Panc1 (cell line): ENCODE measurements at regions not wholly inside any gene's neighbourhood (a gene's known extent, or its start where the extent isn't known, plus 50 kb on each side); places are given as distances from the start of the nearest gene placed in this dataset.

Experiments used
- ATAC-seq: fragments of 200-7000 bp; cut with Tn5 transposase; 2 replicates; pipeline ENCODE4 v1.9.1; 2020; ENCODE audit warnings: mild to moderate bottlenecking, moderate library complexity
- BruUV-seq: library from RNA; stranded (reverse); fragments of 400-500 nt; replicated peaks from 2 replicates; lab custom pipeline; 2021; lab: Mats Ljungman, UMichigan
- CTCF ChIA-PET: fragments of 300-600 bp; sonication (Branson Sonifier 250); formaldehyde crosslinking; loops from one replicate; lab custom pipeline; 2022; ENCODE audit warnings: antibody characterized with exemption; lab: Charles Lee
- POLR2A ChIA-PET: fragments of 300-600 bp; sonication (Branson Sonifier 250); formaldehyde crosslinking; loops from one replicate; lab custom pipeline; 2022; ENCODE audit warnings: antibody characterized with exemption; lab: Charles Lee
- DNase-seq: peaks from one replicate; pipeline ENCODE4 v3.0.0-alpha.2; 2010; ENCODE audit warnings: low read depth, low spot score
- H3K27ac ChIP-seq: 2 replicates; pipeline ENCODE4 v1.5.1; 2011; ENCODE audit warnings: mild to moderate bottlenecking, low read length, inconsistent platforms
- H3K27me3 ChIP-seq: fragments of 200-500 bp; sonication (Bioruptor generic); 2 replicates; pipeline ENCODE4 v1.6.0; 2014; ENCODE audit warnings: low read length, inconsistent platforms; ENCODE audit not compliant: control insufficient read depth, insufficient read depth
- H3K36me3 ChIP-seq: fragments of 200-500 bp; sonication (Bioruptor generic); 2 replicates; pipeline ENCODE4 v1.5.1; 2014; ENCODE audit warnings: inconsistent platforms, mild to moderate bottlenecking, low read length, moderate library complexity; ENCODE audit not compliant: control insufficient read depth, insufficient read depth
- H3K4me1 ChIP-seq: 2 replicates; pipeline ENCODE4 v1.5.1; 2011; ENCODE audit warnings: inconsistent platforms, mild to moderate bottlenecking, low read length, moderate library complexity; ENCODE audit not compliant: control insufficient read depth, insufficient read depth
- H3K4me3 ChIP-seq, 2 experiments: 2 replicates each; pipeline ENCODE4 v1.5.1; 2011 to 2012; ENCODE audit warnings: low read depth in 2 of 2, low read length in 2 of 2, mild to moderate bottlenecking in 2 of 2, inconsistent platforms in 1 of 2, moderate library complexity in 1 of 2
- H3K9me3 ChIP-seq: fragments of 200-500 bp; sonication (Bioruptor generic); 2 replicates; pipeline ENCODE4 v1.5.1; 2014; ENCODE audit warnings: low read depth, mild to moderate bottlenecking, inconsistent platforms, low read length, moderate library complexity; ENCODE audit not compliant: control insufficient read depth, insufficient read depth
- POLR2AphosphoS5 ChIP-seq: IDR thresholded peaks from 2 replicates; pipeline ENCODE4 v1.6.1; 2012; ENCODE audit warnings: mild to moderate bottlenecking, low read depth, low read length, moderate library complexity
- SIN3A ChIP-seq: IDR thresholded peaks from 2 replicates; pipeline ENCODE4 v1.6.1; 2012; ENCODE audit warnings: low read depth, mild to moderate bottlenecking, low read length, moderate library complexity, borderline replicate concordance; ENCODE audit not compliant: insufficient read depth
- TCF7L2 ChIP-seq: IDR thresholded peaks from 2 replicates; pipeline ENCODE4 v1.6.1; 2011; ENCODE audit warnings: mild to moderate bottlenecking, low read depth, low read length, inconsistent platforms
- in situ Hi-C: cut with HindIII; loops from 2 replicates; pipeline ENCODE4 v1.10.0; 2016; ENCODE audit warnings: low sequenced_read_pairs, low pct_unique_long_range_greater_than_20kb
- intact Hi-C: fragments of 100-400 bp; cut with micrococcal nuclease; formaldehyde crosslinking; loops from one replicate; pipeline ENCODE4 v1.10.0; 2022; ENCODE audit not compliant: unreplicated experiment
- TF ChIP-seq, protein P1 (sequence below): fragments of 450-650 bp; IDR thresholded peaks from 2 replicates; pipeline ENCODE4 v1.5.1; 2017; ENCODE audit warnings: mild to moderate bottlenecking
- TF ChIP-seq, protein P2 (sequence below), 2 experiments: IDR thresholded peaks; 2 replicates each; pipeline ENCODE4 v1.6.1; 2011 to 2012; ENCODE audit warnings: low read depth in 2 of 2, control low read depth in 1 of 2, low read length in 1 of 2, mild to moderate bottlenecking in 1 of 2, moderate library complexity in 1 of 2; ENCODE audit not compliant: insufficient read depth in 1 of 2

DNA sequence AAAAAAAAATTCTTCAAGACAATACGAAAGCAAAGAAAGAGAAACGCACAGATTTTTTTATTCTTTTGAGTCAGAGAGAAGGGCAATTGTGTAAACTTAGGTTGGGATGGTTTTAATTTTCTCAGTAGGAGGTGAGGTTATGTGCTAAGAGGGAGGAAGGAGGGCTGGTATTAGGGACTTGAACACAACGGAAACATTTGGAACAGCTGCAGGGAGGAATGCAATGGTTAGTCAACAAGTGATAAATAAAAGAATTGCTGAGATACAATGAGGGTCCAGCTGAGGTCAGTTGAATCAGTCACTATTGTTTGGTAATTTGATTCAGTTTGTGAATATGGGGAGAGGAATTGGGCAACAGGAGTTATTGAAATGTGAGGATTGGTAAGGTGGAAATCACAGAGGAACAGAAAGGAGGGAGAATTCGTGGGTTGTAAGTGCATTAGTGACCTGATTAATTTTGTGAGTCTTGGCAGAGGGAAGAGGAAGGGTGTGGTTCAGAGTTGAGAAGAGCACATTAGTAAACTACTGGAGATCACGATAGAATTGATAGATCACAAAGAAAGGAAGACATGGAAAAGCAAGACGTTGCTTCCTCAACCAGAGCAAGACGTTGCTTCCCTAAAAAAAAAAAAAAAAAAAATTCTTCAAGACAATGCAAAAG, 499.5 kb upstream of the SPRY2 start:
- no peaks in the 10 kb centered on the region for H3K27me3 ChIP-seq
- BruUV-seq: no TSS peak
- H3K27ac ChIP-seq: no peak overlapping the region
- ChIA-PET POLR2A (no interaction called here), CTCF (no interaction called here)
- intact Hi-C loops (no loop called here), in situ Hi-C loops (no loop called here)
- H3K4me3 ChIP-seq: no peak overlapping the region
- H3K9me3 ChIP-seq: no peaks in the 10 kb centered on the region
- no peaks in the 10 kb centered on the region for H3K4me1 ChIP-seq
- H3K36me3 ChIP-seq: no peaks in the 10 kb centered on the region
- TF ChIP-seq POLR2AphosphoS5: no peak
- TF ChIP-seq, protein P1, sequence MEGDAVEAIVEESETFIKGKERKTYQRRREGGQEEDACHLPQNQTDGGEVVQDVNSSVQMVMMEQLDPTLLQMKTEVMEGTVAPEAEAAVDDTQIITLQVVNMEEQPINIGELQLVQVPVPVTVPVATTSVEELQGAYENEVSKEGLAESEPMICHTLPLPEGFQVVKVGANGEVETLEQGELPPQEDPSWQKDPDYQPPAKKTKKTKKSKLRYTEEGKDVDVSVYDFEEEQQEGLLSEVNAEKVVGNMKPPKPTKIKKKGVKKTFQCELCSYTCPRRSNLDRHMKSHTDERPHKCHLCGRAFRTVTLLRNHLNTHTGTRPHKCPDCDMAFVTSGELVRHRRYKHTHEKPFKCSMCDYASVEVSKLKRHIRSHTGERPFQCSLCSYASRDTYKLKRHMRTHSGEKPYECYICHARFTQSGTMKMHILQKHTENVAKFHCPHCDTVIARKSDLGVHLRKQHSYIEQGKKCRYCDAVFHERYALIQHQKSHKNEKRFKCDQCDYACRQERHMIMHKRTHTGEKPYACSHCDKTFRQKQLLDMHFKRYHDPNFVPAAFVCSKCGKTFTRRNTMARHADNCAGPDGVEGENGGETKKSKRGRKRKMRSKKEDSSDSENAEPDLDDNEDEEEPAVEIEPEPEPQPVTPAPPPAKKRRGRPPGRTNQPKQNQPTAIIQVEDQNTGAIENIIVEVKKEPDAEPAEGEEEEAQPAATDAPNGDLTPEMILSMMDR: no peak
- TF ChIP-seq TCF7L2: no peak
- TF ChIP-seq SIN3A: no peak
- TF ChIP-seq, protein P2, sequence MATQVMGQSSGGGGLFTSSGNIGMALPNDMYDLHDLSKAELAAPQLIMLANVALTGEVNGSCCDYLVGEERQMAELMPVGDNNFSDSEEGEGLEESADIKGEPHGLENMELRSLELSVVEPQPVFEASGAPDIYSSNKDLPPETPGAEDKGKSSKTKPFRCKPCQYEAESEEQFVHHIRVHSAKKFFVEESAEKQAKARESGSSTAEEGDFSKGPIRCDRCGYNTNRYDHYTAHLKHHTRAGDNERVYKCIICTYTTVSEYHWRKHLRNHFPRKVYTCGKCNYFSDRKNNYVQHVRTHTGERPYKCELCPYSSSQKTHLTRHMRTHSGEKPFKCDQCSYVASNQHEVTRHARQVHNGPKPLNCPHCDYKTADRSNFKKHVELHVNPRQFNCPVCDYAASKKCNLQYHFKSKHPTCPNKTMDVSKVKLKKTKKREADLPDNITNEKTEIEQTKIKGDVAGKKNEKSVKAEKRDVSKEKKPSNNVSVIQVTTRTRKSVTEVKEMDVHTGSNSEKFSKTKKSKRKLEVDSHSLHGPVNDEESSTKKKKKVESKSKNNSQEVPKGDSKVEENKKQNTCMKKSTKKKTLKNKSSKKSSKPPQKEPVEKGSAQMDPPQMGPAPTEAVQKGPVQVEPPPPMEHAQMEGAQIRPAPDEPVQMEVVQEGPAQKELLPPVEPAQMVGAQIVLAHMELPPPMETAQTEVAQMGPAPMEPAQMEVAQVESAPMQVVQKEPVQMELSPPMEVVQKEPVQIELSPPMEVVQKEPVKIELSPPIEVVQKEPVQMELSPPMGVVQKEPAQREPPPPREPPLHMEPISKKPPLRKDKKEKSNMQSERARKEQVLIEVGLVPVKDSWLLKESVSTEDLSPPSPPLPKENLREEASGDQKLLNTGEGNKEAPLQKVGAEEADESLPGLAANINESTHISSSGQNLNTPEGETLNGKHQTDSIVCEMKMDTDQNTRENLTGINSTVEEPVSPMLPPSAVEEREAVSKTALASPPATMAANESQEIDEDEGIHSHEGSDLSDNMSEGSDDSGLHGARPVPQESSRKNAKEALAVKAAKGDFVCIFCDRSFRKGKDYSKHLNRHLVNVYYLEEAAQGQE (IDR thresholded peaks at IDR 0.05; ENCODE audit: insufficient read depth in 1 of 2, low read depth in 2 of 2, low read length in 1 of 2): no peak
- no peak for DNase-seq
- no peak for ATAC-seq

DNA sequence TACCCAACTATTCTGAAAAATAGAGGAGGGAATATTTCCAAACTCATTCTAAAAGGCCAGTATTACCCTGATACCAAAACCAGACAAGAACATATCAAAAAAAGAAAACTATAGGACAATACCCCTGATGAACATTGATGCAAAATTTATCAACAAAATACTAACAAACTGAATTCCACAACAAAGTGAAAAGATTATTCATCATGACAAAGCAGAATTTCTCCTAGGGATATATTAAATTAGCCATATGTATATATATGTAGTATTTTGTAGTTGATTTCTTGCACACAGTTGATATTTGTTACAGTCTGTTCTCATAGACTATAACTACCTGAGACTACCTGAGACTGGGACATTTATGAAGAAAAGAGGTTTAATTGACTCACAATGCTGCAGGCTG, 495.0 kb upstream of the SPRY2 start:
- ATAC-seq (no peak), DNase-seq (no peak)
- BruUV-seq: no TSS peak
- TF ChIP-seq, protein P2 (IDR thresholded peaks at IDR 0.05; ENCODE audit: insufficient read depth in 1 of 2, low read depth in 2 of 2, low read length in 1 of 2): no peak
- no peak for TF ChIP-seq POLR2AphosphoS5
- TF ChIP-seq, protein P1: no peak
- no peak for TF ChIP-seq TCF7L2
- no peak for TF ChIP-seq SIN3A
- H3K9me3 ChIP-seq: no peaks in the 10 kb centered on the region
- intact Hi-C loops: no loop called here
- no peaks in the 10 kb centered on the region for H3K27me3 ChIP-seq
- no peaks in the 10 kb centered on the region for H3K4me1 ChIP-seq
- in situ Hi-C loops: no loop called here
- CTCF ChIA-PET: no interaction called here
- no peak overlapping the region for H3K27ac ChIP-seq
- no peaks in the 10 kb centered on the region for H3K36me3 ChIP-seq
- H3K4me3 ChIP-seq: no peak overlapping the region
- POLR2A ChIA-PET: no interaction called here
